SK-N-MC (cell line): ENCODE measurements at regions not wholly inside any gene's neighbourhood (a gene's known extent, or its start where the extent isn't known, plus 50 kb on each side); places are given as distances from the start of the nearest gene placed in this dataset.

Experiments
- DNase-seq: peaks from one replicate; pipeline ENCODE4 v3.0.0-alpha.2; 2011; ENCODE audit warnings: low read depth, low spot score
- H3K27ac ChIP-seq: fragments of 200-600 bp; sonication (generic); 2 replicates; pipeline ENCODE4 v1.5.1; 2016; ENCODE audit warnings: mixed run types
- H3K36me3 ChIP-seq: fragments of 200-600 bp; sonication (generic); 2 replicates; pipeline ENCODE4 v1.6.1; 2017; ENCODE audit warnings: antibody characterized with exemption, low read length, mixed read lengths; ENCODE audit not compliant: insufficient read depth
- H3K4me3 ChIP-seq: fragments of 200-600 bp; sonication (generic); 2 replicates; pipeline ENCODE4 v1.5.1; 2016
- H3K9ac ChIP-seq: fragments of 200-600 bp; sonication (generic); 2 replicates; pipeline ENCODE4 v1.8.0; 2017; ENCODE audit warnings: mixed run types, mixed read lengths; ENCODE audit not compliant: insufficient read length
- H3K9me3 ChIP-seq: fragments of 200-600 bp; sonication (generic); 2 replicates; pipeline ENCODE4 v1.6.1; 2017; ENCODE audit warnings: low read depth, mild to moderate bottlenecking, antibody characterized with exemption, low read length, moderate library complexity, mixed read lengths
- EZH2 ChIP-seq: fragments of 200-600 bp; sonication (generic); IDR thresholded peaks from one replicate; pipeline ENCODE4 v1.6.1; 2017; ENCODE audit warnings: antibody characterized with exemption
- FOXP2 ChIP-seq: optimal IDR thresholded peaks from 2 replicates; pipeline ENCODE3; 2011; ENCODE audit warnings: mild to moderate bottlenecking, moderate library complexity; ENCODE audit not compliant: insufficient read depth; ENCODE audit errors: extremely low read length, control extremely low read depth
- POLR2AphosphoS5 ChIP-seq: IDR thresholded peaks from 2 replicates; pipeline ENCODE4 v1.6.1; 2012; ENCODE audit warnings: mild to moderate bottlenecking, low read depth, low read length, borderline replicate concordance

GRCh38 chr9:16213781-16214515 lies 656.5 kb downstream of the BNC2 start:
- TF ChIP-seq POLR2AphosphoS5 (no peak), FOXP2 (no peak), EZH2 (no peak)
- no peak for DNase-seq
- Histone ChIP-seq H3K4me3 (no peak overlapping the region), H3K9me3 (no peaks in the 10 kb centered on the region), H3K9ac (no peak overlapping the region), H3K27ac (no peak overlapping the region), H3K36me3 (no peaks in the 10 kb centered on the region)

GRCh38 chr9:16214677-16215352 lies 655.7 kb downstream of the BNC2 start:
- H3K36me3 ChIP-seq, result no peaks in the 10 kb centered on the region
- no peak for DNase-seq
- no peak overlapping the region for H3K4me3 ChIP-seq
- H3K9ac ChIP-seq, result no peak overlapping the region
- no peak overlapping the region for H3K27ac ChIP-seq
- no peak for TF ChIP-seq FOXP2
- no peak for TF ChIP-seq POLR2AphosphoS5
- TF ChIP-seq EZH2, result no peak
- H3K9me3 ChIP-seq, result no peaks in the 10 kb centered on the region

GRCh38 chr9:16215353-16215680 lies 655.2 kb downstream of the BNC2 start:
- DNase-seq, result no peak
- no peak overlapping the region for H3K9ac ChIP-seq
- H3K9me3 ChIP-seq, result no peaks in the 10 kb centered on the region
- H3K36me3 ChIP-seq, result no peaks in the 10 kb centered on the region
- H3K27ac ChIP-seq, result no peak overlapping the region
- TF ChIP-seq EZH2 (no peak), POLR2AphosphoS5 (no peak), FOXP2 (no peak)
- no peak overlapping the region for H3K4me3 ChIP-seq

- Histone ChIP-seq H3K36me3 (no peaks in the 10 kb centered on the region; the same call in 1 of the 2 replicates), H3K9ac (no peak overlapping the region), H3K9me3 (no peaks in the 10 kb centered on the region), H3K27ac (no peak overlapping the region), H3K4me3 (no peak overlapping the region)
- TF ChIP-seq FOXP2 (no peak), EZH2 (no peak), POLR2AphosphoS5 (no peak)
- DNase-seq, result no peak
Observed at GRCh38 chr9:16217943-16218701, 652.3 kb downstream of the BNC2 start.

- TF ChIP-seq POLR2AphosphoS5 (no peak), FOXP2 (no peak), EZH2 (no peak)
- H3K9me3 ChIP-seq, result no peaks in the 10 kb centered on the region
- H3K27ac ChIP-seq, result no peak overlapping the region
- no peak overlapping the region for H3K9ac ChIP-seq
- no peaks in the 10 kb centered on the region; the same call in 1 of the 2 replicates for H3K36me3 ChIP-seq
- no peak overlapping the region for H3K4me3 ChIP-seq
- DNase-seq, result no peak
Observed at GRCh38 chr9:16221366-16221765, 649.1 kb downstream of the BNC2 start.

- H3K36me3 ChIP-seq, result no peaks in the 10 kb centered on the region; the same call in 1 of the 2 replicates
- no peak for DNase-seq
- H3K9me3 ChIP-seq, result no peaks in the 10 kb centered on the region
Observed at GRCh38 chr9:16221822-16222547, 648.5 kb downstream of the BNC2 start.

GRCh38 chr9:16223074-16223871 lies 647.2 kb downstream of the BNC2 start:
- no peak for DNase-seq
- no peak overlapping the region for H3K4me3 ChIP-seq
- H3K27ac ChIP-seq, result no peak overlapping the region
- H3K36me3 ChIP-seq, result no peaks in the 10 kb centered on the region; the same call in 1 of the 2 replicates
- no peak overlapping the region for H3K9ac ChIP-seq
- H3K9me3 ChIP-seq, result no peaks in the 10 kb centered on the region
- TF ChIP-seq FOXP2, result no peak
- no peak for TF ChIP-seq EZH2
- TF ChIP-seq POLR2AphosphoS5, result no peak

More at GRCh38 chr9:16221822-16222547, 648.5 kb downstream of the BNC2 start:
- Histone ChIP-seq H3K27ac (no peak overlapping the region), H3K4me3 (no peak overlapping the region), H3K9ac (no peak overlapping the region)
- TF ChIP-seq EZH2 (no peak), FOXP2 (no peak), POLR2AphosphoS5 (no peak)

- no peak for DNase-seq
- H3K36me3 ChIP-seq, result no peaks in the 10 kb centered on the region
- H3K4me3 ChIP-seq, result no peak overlapping the region
- no peak for TF ChIP-seq FOXP2
- no peak for TF ChIP-seq POLR2AphosphoS5
- no peak for TF ChIP-seq EZH2
- H3K27ac ChIP-seq, result no peak overlapping the region
- no peak overlapping the region for H3K9ac ChIP-seq
- no peaks in the 10 kb centered on the region for H3K9me3 ChIP-seq
Observed at GRCh38 chr9:16230731-16231130, 639.7 kb downstream of the BNC2 start.
